ENCODE measurements at regions not wholly inside any gene's neighbourhood (a gene's known extent, or its start where the extent isn't known, plus 50 kb on each side); places are given as distances from the start of the nearest gene placed in this dataset.

- DNase-seq (peak in 1 of 2 donors; percentile 34), ATAC-seq (peak; percentile 81)
- intact Hi-C loops (cut with DNase I, micrococcal nuclease) = no loop called here
These were observed 108.7 kb downstream of the P2RY1 start for GRCh38 chr3:152943645-152944044.

GRCh38 chr3:152944671-152945070, 109.7 kb downstream of the P2RY1 start:
- no peak for ATAC-seq
- intact Hi-C loops (cut with DNase I, micrococcal nuclease) = no loop called here
- no peak for DNase-seq

DNA sequence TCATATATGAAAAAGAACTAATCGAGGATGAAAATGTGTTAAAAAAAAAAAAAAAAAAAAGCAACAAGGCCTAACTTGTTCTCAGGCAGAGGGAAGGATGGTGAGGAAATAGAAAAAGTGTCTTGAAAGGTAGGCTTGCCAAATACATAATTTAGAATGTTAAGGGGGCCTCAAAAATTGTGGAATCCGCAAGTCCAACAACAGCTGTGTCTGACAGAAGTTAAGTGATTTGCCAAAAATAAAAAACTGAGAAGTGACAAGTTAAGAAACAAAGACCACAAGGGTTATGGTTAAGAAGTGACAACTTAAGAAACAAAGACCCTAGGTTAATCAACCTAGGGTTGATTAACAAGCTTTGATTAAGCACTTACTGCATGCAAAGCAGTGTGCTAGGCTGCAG, 110.6 kb downstream of the P2RY1 start:
- no peak for ATAC-seq
- intact Hi-C loops (cut with DNase I, micrococcal nuclease) = no loop called here
- DNase-seq = no peak

DNA sequence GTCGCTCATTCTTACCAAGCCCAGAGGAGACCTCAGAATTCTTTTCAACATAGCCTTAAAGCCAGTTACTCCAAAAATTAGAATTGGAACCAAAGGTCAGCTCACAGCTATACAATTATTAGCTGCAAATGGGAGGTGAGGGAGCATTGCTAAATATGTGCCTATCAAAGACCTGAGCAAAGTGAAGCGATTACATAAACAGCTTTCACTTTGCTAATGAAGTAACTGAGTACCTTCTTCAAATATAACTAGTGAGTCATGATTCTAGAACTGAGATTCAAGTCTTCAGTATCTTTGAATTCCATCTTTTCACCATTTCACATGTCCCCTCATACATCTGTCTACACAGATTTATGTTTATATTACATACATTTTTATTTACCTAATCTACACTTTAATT, 122.6 kb downstream of the P2RY1 start:
- intact Hi-C loops (cut with DNase I, micrococcal nuclease) = no loop called here
- ATAC-seq (no peak), DNase-seq (no peak)

GRCh38 chr3:152959307-152959706, 124.4 kb downstream of the P2RY1 start:
- DNase-seq (no peak), ATAC-seq (no peak)
- intact Hi-C loops (cut with DNase I, micrococcal nuclease) = no loop called here

DNA sequence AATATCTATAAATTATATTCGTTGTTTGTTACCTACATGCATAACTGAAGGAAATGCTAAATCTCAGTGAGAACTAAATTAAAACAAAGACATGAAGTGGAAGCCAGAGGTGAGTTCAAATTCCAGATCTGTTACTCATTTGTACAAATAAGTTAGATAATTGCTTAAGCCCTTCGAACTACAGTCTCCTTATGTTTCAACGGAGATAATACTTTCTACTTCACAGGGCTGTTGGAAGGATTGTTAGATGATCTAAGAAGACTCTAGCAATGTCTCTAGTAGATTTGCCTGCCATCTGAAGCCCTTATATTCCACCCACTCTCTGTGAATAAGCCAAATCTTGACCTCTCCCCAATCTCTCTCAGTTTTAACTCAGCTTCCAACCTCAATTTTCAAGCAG, 125.8 kb downstream of the P2RY1 start:
- intact Hi-C loops (cut with DNase I, micrococcal nuclease) = no loop called here
- DNase-seq (no peak), ATAC-seq (peak; percentile 43)

GRCh38 chr3:152961323-152961722, 126.4 kb downstream of the P2RY1 start:
- ATAC-seq = peak; percentile 72
- DNase-seq = no peak
- intact Hi-C loops (cut with DNase I, micrococcal nuclease) = no loop called here

DNA sequence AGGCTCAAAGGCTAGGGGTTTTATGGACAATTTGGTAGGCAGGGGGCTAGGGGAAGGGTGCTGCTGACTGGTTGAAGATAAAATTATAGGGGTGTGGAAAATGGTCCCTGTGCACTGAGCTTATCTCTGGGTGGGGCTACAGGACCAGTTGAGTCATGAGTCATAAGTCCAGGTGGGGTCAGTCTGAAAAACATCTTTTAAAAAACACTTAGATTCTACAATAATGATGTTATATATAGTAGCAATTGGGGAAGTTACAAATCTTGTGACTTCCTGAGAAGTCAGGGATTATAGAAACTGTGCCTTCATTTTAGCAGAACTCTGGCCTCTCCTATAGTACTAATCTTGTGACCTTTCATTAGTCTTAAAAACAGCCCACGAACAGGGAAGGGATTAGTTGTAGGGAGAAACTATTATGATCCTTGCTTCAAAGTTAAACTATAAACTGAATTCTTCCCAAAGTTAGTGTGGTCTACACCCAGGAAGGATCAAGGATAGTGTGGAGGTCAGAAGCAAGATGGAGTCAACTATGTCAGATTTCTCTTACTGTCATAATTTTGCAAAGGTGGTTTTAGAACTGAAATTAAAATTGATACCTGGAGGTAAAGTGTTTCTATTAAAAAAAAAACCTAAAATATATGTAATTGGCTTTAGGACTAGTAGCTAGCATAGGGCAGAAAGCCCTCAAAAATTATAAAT, 130.1 kb downstream of the P2RY1 start:
- ATAC-seq = peak; percentile 64
- intact Hi-C loops (cut with DNase I, micrococcal nuclease) = no loop called here
- DNase-seq = no peak

DNA sequence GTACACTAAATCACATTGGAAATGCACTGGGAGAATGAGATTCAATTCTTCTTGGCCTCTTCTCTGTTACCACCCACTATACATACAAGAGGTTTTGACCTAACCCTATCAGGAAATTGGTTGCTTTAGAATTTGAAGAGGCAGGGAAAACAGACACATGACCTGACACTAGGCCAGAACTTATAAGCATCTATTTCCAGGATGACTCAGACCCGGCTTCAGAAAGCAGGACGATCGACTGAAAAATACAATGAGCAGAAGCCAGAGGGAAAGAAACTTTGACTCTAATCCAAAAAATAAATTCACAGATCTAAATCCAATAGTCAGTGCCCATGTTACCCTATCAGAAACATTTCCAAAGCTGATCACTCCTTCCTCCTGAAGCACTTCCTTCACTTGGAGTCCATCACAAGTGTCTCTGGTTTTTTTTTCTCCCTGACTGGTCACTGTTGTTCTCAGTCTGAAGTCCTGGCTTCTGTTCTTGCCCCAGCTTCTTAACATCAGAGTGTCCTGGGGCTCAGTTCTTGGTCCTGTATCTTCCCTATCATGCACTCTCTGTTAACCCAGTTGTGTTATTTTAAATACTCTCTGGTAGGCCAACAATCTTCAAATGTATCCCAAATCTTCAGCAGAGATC, 133.6 kb downstream of the P2RY1 start:
- intact Hi-C loops (cut with DNase I, micrococcal nuclease) = no loop called here
- DNase-seq (no peak), ATAC-seq (no peak)

DNA sequence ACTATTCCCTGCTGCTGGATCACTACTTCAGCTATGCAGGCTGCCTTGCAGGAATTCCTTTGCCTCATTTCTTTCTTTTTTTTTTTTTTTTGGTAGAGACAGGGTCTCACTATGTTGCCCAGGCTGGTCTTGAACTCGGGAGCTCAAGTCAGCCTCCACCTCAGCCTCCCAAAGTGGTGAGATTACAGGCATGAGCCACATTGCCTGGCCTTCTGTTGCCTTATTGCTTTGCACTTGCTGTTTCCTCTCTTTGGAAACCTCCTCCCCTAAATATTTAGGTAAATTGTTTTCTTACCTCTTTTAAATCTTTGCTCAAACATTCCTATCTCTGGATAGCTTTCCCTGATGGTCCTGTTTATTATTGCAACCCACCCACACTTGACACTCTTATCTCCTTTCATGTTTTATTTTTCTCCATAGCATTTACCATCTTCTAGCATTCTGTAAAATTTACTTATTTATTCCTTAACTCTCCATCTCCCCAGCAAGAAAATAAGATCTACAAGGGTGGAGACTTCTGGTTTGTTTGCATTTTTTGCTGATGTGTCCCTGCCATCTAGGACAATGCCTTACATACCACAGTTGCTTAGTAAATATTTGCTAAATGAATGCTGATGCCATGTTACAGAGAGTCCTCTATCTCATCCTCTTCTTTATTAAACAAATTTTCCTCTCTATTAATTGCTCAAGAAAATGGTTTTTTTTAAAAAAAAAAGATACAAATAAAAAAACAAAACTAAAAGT, 134.8 kb downstream of the P2RY1 start:
- DNase-seq (no peak), ATAC-seq (no peak)
- intact Hi-C loops (cut with DNase I, micrococcal nuclease) = no loop called here

DNA sequence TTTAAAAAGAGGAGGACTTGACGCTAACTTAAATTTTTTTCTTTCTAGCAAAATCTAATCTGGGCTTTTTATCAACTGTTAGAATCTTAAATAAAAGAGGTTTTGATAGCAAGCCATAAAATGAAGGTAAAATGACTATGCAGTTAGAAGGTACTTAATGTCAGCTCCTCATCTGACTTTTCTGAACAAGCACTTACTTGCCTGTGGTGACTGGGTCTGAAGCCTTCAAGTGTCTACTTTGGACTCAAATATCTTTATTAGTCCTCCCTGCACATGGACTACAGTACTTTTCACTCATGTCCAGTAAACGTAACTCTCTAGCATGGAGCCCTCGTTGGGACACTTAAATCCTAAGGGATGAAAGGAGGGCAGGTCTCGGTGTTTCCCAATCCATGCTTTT, 135.9 kb downstream of the P2RY1 start:
- DNase-seq (no peak), ATAC-seq (no peak)
- intact Hi-C loops (cut with DNase I, micrococcal nuclease) = no loop called here

DNA sequence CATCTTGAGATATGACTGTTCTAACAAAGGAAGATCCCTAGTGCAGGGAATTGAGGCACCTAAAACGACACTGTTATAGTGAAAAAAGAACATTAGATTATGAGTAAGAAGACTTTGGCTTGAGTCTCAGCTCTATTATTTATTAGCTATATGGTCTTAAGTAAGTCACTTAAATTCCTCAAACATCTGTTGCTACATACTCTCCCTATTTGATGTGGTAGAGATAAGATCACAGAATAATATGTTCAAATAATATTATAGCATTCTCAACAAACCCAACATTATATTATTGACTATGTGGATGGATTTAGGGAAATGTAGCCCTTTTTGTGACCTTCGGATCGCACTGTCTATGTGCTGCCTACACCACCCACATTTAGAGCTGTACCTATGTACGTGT, 136.9 kb downstream of the P2RY1 start:
- no peak for DNase-seq
- ATAC-seq = no peak
- intact Hi-C loops (cut with DNase I, micrococcal nuclease) = no loop called here

GRCh38 chr3:152973575-152973974, 138.6 kb downstream of the P2RY1 start:
- intact Hi-C loops (cut with DNase I, micrococcal nuclease) = no loop called here
- DNase-seq (no peak), ATAC-seq (no peak)

DNA sequence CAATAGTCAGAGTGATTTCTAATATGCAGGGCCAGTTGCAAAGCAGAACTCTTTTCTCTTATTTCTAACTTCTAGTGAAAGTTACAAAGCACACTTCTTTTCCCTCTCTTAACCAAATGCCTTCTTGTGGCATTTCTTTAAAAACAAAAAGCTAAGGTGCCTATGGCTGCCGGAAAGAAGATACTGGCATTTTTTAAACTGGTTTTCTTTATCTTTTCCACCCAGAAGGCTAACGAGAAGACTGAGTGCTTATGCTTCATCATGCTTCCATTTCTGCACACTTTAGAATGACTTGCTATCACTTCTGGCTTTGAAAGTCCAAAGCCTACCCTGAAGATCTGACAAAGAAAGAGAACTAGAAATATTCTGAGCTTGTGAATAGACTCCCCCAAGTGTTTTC, 141.3 kb downstream of the P2RY1 start:
- no peak for ATAC-seq
- DNase-seq = no peak
- intact Hi-C loops (cut with DNase I, micrococcal nuclease) = no loop called here

GRCh38 chr3:152977366-152977765, 142.4 kb downstream of the P2RY1 start:
- no peak for DNase-seq
- ATAC-seq = no peak
- intact Hi-C loops (cut with DNase I, micrococcal nuclease) = no loop called here

DNA sequence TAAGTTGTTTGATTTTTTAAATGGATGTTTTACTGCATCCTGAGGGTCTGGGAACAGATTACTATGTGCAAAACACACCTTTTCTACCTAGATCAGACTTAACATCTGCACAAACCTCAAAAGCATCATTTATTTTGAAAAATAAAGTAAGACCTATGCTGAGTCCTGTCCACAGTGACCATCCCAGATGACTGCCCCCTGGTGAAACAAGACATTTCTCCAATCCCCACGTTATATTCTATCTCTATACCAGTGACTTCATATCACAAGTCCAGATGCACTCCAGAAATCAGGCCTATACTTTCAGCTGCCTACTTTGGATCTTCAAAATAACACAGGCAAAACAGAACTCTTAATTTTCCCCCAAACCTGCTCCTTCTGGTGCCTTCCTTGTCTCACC, 143.2 kb downstream of the P2RY1 start:
- DNase-seq = no peak
- intact Hi-C loops (cut with DNase I, micrococcal nuclease) = no loop called here
- no peak for ATAC-seq

GRCh38 chr3:152997526-152997925, 162.6 kb downstream of the P2RY1 start:
- no peak for DNase-seq
- intact Hi-C loops (cut with DNase I, micrococcal nuclease) = no loop called here
- ATAC-seq = no peak

- DNase-seq (no peak), ATAC-seq (no peak)
- intact Hi-C loops (cut with DNase I, micrococcal nuclease) = no loop called here
These were observed 163.4 kb upstream of the RAP2B start for GRCh38 chr3:152998591-152998990.

- peak in 1 of 2 donors; percentile 30 for DNase-seq
- intact Hi-C loops (cut with DNase I, micrococcal nuclease) = no loop called here
- peak; percentile 84 for ATAC-seq
These were observed 161.7 kb upstream of the RAP2B start for GRCh38 chr3:153000325-153000724.
